Psoas muscle (tissue), 7 donors: ENCODE measurements at regions not wholly inside any gene's neighbourhood (a gene's known extent, or its start where the extent isn't known, plus 50 kb on each side); places are given as distances from the start of the nearest gene placed in this dataset.
"Not testable (repeated sequence)": the region's sequence is repeated elsewhere in the genome, so short reads cannot be mapped to it uniquely, and the experiment has no call there.

Experiments
- ATAC-seq, 4 donors: fragments of 200-7000 bp; cut with Tn5 transposase; one replicate each; pipeline ENCODE4 v1.9.1; 2020; ENCODE audit warnings: moderate library complexity in 3 of 4, mild to moderate bottlenecking in 2 of 4
- DNase-seq, 2 donors: peaks; one replicate each; pipeline ENCODE4 v3.0.0-alpha.2; 2020
- H3K27ac ChIP-seq: fragments of 200-600 bp; one replicate; pipeline ENCODE4 v1.8.0; 2022
- H3K27me3 ChIP-seq, 3 donors: fragments of 200-600 bp in 1 of 3; one replicate each; pipeline versions ENCODE4 v1.6.1 to v1.8.0; 2013 to 2022; ENCODE audit warnings: low read length in 2 of 3, mild to moderate bottlenecking in 2 of 3, moderate library complexity in 1 of 3; ENCODE audit not compliant: insufficient read depth in 3 of 3
- H3K36me3 ChIP-seq, 2 donors: fragments of 200-600 bp in 1 of 2; one replicate each; pipeline versions ENCODE4 v1.6.1 to v1.8.0; 2013 to 2022; ENCODE audit warnings: low read depth in 1 of 2, mild to moderate bottlenecking in 1 of 2, moderate library complexity in 1 of 2; ENCODE audit not compliant: insufficient read depth in 1 of 2
- H3K4me1 ChIP-seq: fragments of 200-600 bp; one replicate; pipeline ENCODE4 v1.8.0; 2022
- H3K4me3 ChIP-seq: fragments of 200-600 bp; one replicate; pipeline ENCODE4 v1.8.0; 2022; ENCODE audit warnings: mild to moderate bottlenecking
- H3K9me3 ChIP-seq: fragments of 200-600 bp; one replicate; pipeline ENCODE4 v1.8.0; 2022
- CTCF ChIP-seq: fragments of 200-600 bp; IDR thresholded peaks from one replicate; pipeline ENCODE4 v1.8.0; 2022; ENCODE audit warnings: antibody characterized with exemption
- WGBS, 3 donors: extraction: QIAGEN DNeasy Blood & Tissue Kit; methylation state at CpG; one replicate each; pipeline versions ENCODE4 v1.1.6 to v1.1.7; 2013; 5-methylcytosine and 5-hydroxymethylcytosine counted together
- intact Hi-C, 2 donors: fragments of 100-400 bp; cut with DNase I; formaldehyde crosslinking; loops; one replicate each; pipeline versions ENCODE4 v1.11.0 to v1.14.2; 2022
- donor health status: healthy with polysubstance abuse.
- donor health status: DM: no; HTN: no; CAD: no; lungs with moderate emphysema.
- donor health status: Bipolar disorder and iron deficiency.
- donor health status: healthy.
- donor health status: DM: yes; HTN: yes; CAD: no.
- donor health status: DM: no; HTN: no; CAD: no.
- donor health status: DM: yes; HTN: yes; CAD: no.

- TF ChIP-seq CTCF = no peak
- Histone ChIP-seq H3K27me3 (no peaks in the 10 kb centered on the region), H3K27ac (no peak overlapping the region), H3K9me3 (no peaks in the 10 kb centered on the region), H3K4me3 (no peak overlapping the region), H3K4me1 (no peaks in the 10 kb centered on the region), H3K36me3 (no peaks in the 10 kb centered on the region)
- WGBS, 3 donors = 93 to 96% (median 94%) methylated on average over 1 of the region's 1 CpG
- ATAC-seq (no peak), DNase-seq (no peak)
- intact Hi-C loops = no loop called here
Observed at GRCh38 chr2:226282151-226282550, 517.5 kb downstream of the IRS1 start.

- H3K4me1 ChIP-seq, H3K27ac ChIP-seq, DNase-seq, H3K9me3 ChIP-seq, intact Hi-C loops, ATAC-seq, H3K27me3 ChIP-seq, H3K4me3 ChIP-seq, H3K36me3 ChIP-seq: not testable (repeated sequence)
- WGBS, 3 donors = 77 to 86% (median 80%) methylated on average over 2 of the region's 2 CpGs
Observed at GRCh38 chr2:226280136-226280535, 519.5 kb downstream of the IRS1 start.

GRCh38 chr2:226275215-226275614 is 524.4 kb downstream of the IRS1 start:
- no peak for DNase-seq
- Histone ChIP-seq H3K4me1 (peaks cover 4% of the 10 kb centered on the region), H3K4me3 (no peak overlapping the region), H3K9me3 (no peaks in the 10 kb centered on the region), H3K27me3 (no peaks in the 10 kb centered on the region), H3K27ac (no peak overlapping the region), H3K36me3 (no peaks in the 10 kb centered on the region)
- intact Hi-C loops = no loop called here
- 42 to 73% (median 42%) methylated on average over 1 of the region's 1 CpG for WGBS, 3 donors
- no peak for TF ChIP-seq CTCF
- no peak for ATAC-seq

GRCh38 chr2:226274143-226274542 is 525.5 kb downstream of the IRS1 start:
- intact Hi-C loops = loop anchor here in 1 of 2 donors (5.0 kb wide), 1 partner anchor 523 kb away; the partner anchor contains the start of gene IRS1
- Histone ChIP-seq H3K4me3 (no peak overlapping the region), H3K4me1 (peaks cover 4% of the 10 kb centered on the region), H3K27me3 (no peaks in the 10 kb centered on the region), H3K27ac (no peak overlapping the region), H3K9me3 (no peaks in the 10 kb centered on the region), H3K36me3 (no peaks in the 10 kb centered on the region)
- no peak for TF ChIP-seq CTCF
- ATAC-seq = peak in 2 of 4 donors; percentile 45
- WGBS, 3 donors = 83 to 90% (median 85%) methylated on average over 8 of the region's 8 CpGs
- DNase-seq = no peak

DNA sequence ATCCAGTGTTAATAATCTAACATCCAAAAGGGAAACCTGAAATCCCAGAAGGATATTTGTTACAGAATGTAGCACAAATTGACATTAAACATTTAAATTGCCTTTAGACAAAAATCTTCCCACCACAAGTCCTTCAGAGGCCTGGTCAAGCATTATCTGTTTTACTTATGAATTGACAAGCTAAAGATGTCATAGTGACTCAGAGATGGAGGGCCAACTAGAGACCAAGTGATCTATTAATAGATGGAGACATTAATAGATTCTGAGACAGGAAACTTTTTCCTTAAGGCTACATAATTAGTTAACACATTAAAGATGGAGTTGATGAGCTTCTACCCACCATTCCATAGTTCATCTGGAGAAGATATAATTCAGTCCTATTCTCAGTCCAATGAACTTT is 526.2 kb downstream of the IRS1 start:
- no peak for TF ChIP-seq CTCF
- Histone ChIP-seq H3K4me1 (peaks cover 4% of the 10 kb centered on the region), H3K36me3 (no peaks in the 10 kb centered on the region), H3K4me3 (no peak overlapping the region), H3K27ac (peak overlapping the region; percentile 44), H3K27me3 (no peaks in the 10 kb centered on the region), H3K9me3 (no peaks in the 10 kb centered on the region)
- DNase-seq = no peak
- ATAC-seq = peak; percentile 81 to 98 (median 93)
- intact Hi-C loops = loop anchor here in 1 of 2 donors (5.0 kb wide), 1 partner anchor 524 kb away; the partner anchor contains the start of gene IRS1
